HCT116 (cell line): ENCODE measurements at regions not wholly inside any gene's neighbourhood (a gene's known extent, or its start where the extent isn't known, plus 50 kb on each side); places are given as distances from the start of the nearest gene placed in this dataset.

Experiments used
- ATAC-seq: fragments of 200-7000 bp; cut with Tn5 transposase; 2 replicates; pipeline ENCODE4 v1.9.1; 2020; ENCODE audit warnings: mild to moderate bottlenecking, moderate library complexity
- BruUV-seq: library from RNA; stranded (reverse); fragments of 400-500 nt; replicated peaks from 2 replicates; lab custom pipeline; 2021; lab: Mats Ljungman, UMichigan
- CTCF ChIA-PET: fragments of 300-600 bp; sonication (Branson Sonifier 250); formaldehyde crosslinking; loops from one replicate; lab custom pipeline; 2021; ENCODE audit warnings: antibody characterized with exemption; lab: Charles Lee
- POLR2A ChIA-PET: fragments of 300-600, 350-600 bp; sonication (Branson Sonifier 250); formaldehyde crosslinking; loops from one replicate; lab custom pipeline; 2021; ENCODE audit warnings: antibody characterized with exemption; lab: Charles Lee
- RAD21 ChIA-PET, 2 experiments: fragments of 300-600 bp; sonication (Branson Sonifier 250); formaldehyde crosslinking; loops; one replicate each; lab custom pipeline; 2023; ENCODE audit warnings: low total read pairs in 2 of 2; ENCODE audit not compliant: uncharacterized antibody in 2 of 2, unreplicated experiment in 2 of 2, low non-redundant PET in 1 of 2; lab: Charles Lee
- DNase-seq: peaks from one replicate; pipeline ENCODE4 v3.0.0-alpha.2; 2010; ENCODE audit warnings: low read depth, low spot score
- H2AFZ ChIP-seq: fragments of 200-600 bp; shearing (Covaris generic), sonication (generic); 2 replicates; pipeline ENCODE4 v1.6.1; 2017; ENCODE audit warnings: low read depth, mixed run types, mixed read lengths, antibody characterized with exemption, low read length; ENCODE audit not compliant: poor library complexity, severe bottlenecking
- H3K27ac ChIP-seq: 2 replicates; pipeline ENCODE4 v1.5.1; 2012; ENCODE audit warnings: low read depth, low read length
- H3K27me3 ChIP-seq: fragments of 200-600 bp; sonication (generic); 2 replicates; pipeline ENCODE4 v1.6.1; 2016; ENCODE audit warnings: mixed run types, low read length, mixed read lengths; ENCODE audit not compliant: insufficient read depth
- H3K36me3 ChIP-seq, 2 experiments: fragments of 200-500 bp in 1 of 2; fragments of 200-600 bp in 1 of 2; sonication (Bioruptor generic) in 1 of 2; sonication (generic) in 1 of 2; 2 replicates each; pipeline versions ENCODE4 v1.5.1 to v1.6.1; 2014 to 2016; ENCODE audit warnings: low read length in 2 of 2, inconsistent platforms in 1 of 2, mixed read lengths in 1 of 2, mixed run types in 1 of 2; ENCODE audit not compliant: insufficient read depth in 2 of 2, control insufficient read depth in 1 of 2
- H3K4me1 ChIP-seq, 2 experiments: fragments of 200-600 bp in 1 of 2; sonication (generic) in 1 of 2; 2 replicates each; pipeline versions ENCODE4 v1.5.1 to v1.6.1; 2012 to 2017; ENCODE audit warnings: low read length in 2 of 2, inconsistent platforms in 1 of 2, mild to moderate bottlenecking in 1 of 2, mixed read lengths in 1 of 2, mixed run types in 1 of 2, moderate library complexity in 1 of 2; ENCODE audit not compliant: insufficient read depth in 2 of 2, control insufficient read depth in 1 of 2
- H3K4me2 ChIP-seq: fragments of 200-600 bp; sonication (generic); 2 replicates; pipeline ENCODE4 v1.6.1; 2017; ENCODE audit warnings: mixed run types, low read length, mixed read lengths
- H3K4me3 ChIP-seq, 2 experiments: fragments of 200-600 bp in 1 of 2; sonication (generic) in 1 of 2; replicated peaks in 1 of 2; 2 replicates each; pipeline ENCODE4 v1.5.1; 2011 to 2016; ENCODE audit warnings: low read length in 2 of 2, control low read depth in 1 of 2, low read depth in 1 of 2, mild to moderate bottlenecking in 1 of 2, mixed read lengths in 1 of 2, mixed run types in 1 of 2
- H3K79me2 ChIP-seq: fragments of 200-600 bp; sonication (generic); 2 replicates; pipeline ENCODE4 v1.6.1; 2017; ENCODE audit warnings: mild to moderate bottlenecking, mixed run types, low read length, moderate library complexity, mixed read lengths; ENCODE audit not compliant: insufficient read depth
- H3K9ac ChIP-seq: fragments of 200-600 bp; sonication (generic); 2 replicates; pipeline ENCODE4 v1.6.1; 2016; ENCODE audit warnings: low read length, mixed read lengths
- H3K9me2 ChIP-seq: fragments of 200-600 bp; sonication (generic), shearing (Covaris generic); 2 replicates; pipeline ENCODE4 v1.6.1; 2017; ENCODE audit warnings: mixed run types, mild to moderate bottlenecking, moderate library complexity; ENCODE audit not compliant: insufficient read depth
- H3K9me3 ChIP-seq, 2 experiments: fragments of 200-500 bp in 1 of 2; fragments of 200-600 bp in 1 of 2; sonication (Bioruptor generic) in 1 of 2; sonication (generic) in 1 of 2; 2 replicates each; pipeline ENCODE4 v1.6.1; 2014 to 2017; ENCODE audit warnings: low read length in 2 of 2, mixed read lengths in 2 of 2, inconsistent platforms in 1 of 2, low read depth in 1 of 2, mild to moderate bottlenecking in 1 of 2, mixed run types in 1 of 2, moderate library complexity in 1 of 2; ENCODE audit not compliant: control insufficient read depth in 1 of 2, insufficient read depth in 1 of 2
- H4K20me1 ChIP-seq: fragments of 200-600 bp; sonication (generic), shearing (Covaris generic); 2 replicates; pipeline ENCODE4 v1.6.1; 2017; ENCODE audit warnings: mixed run types, mild to moderate bottlenecking, moderate library complexity; ENCODE audit not compliant: insufficient read depth
- EGR1 ChIP-seq: IDR thresholded peaks from 2 replicates; pipeline ENCODE4 v1.6.1; 2012; ENCODE audit warnings: low read depth
- ELF1 ChIP-seq: IDR thresholded peaks from 2 replicates; pipeline ENCODE4 v1.6.1; 2012; ENCODE audit warnings: low read depth, borderline replicate concordance
- EZH2 ChIP-seq: fragments of 200-600 bp; sonication (generic); IDR thresholded peaks from 2 replicates; pipeline ENCODE4 v1.6.1; 2017; ENCODE audit warnings: antibody characterized with exemption, mixed run types
- EZH2phosphoT487 ChIP-seq: fragments of 200-600 bp; IDR thresholded peaks from 2 replicates; pipeline ENCODE4 v1.6.1; 2018; ENCODE audit warnings: antibody characterized with exemption, borderline replicate concordance
- POLR2AphosphoS5 ChIP-seq: IDR thresholded peaks from 2 replicates; pipeline ENCODE4 v1.6.1; 2011; ENCODE audit warnings: mild to moderate bottlenecking, low read depth, low read length, moderate library complexity
- RAD21 ChIP-seq: IDR thresholded peaks from 2 replicates; pipeline ENCODE4 v1.6.1; 2012; ENCODE audit warnings: low read depth, mild to moderate bottlenecking
- SIN3A ChIP-seq: IDR thresholded peaks from 2 replicates; pipeline ENCODE4 v1.6.1; 2012; ENCODE audit warnings: low read depth
- SRF ChIP-seq: IDR thresholded peaks from 2 replicates; pipeline ENCODE4 v1.6.1; 2012; ENCODE audit warnings: low read depth
- YY1 ChIP-seq: IDR thresholded peaks from 2 replicates; pipeline ENCODE4 v1.6.1; 2011; ENCODE audit warnings: low read length, low read depth, moderate library complexity, mild to moderate bottlenecking; ENCODE audit not compliant: insufficient replicate concordance; ENCODE audit errors: extremely low read depth
- ZFX ChIP-seq: fragments of 450-650 bp; IDR thresholded peaks from 2 replicates; pipeline ENCODE4 v1.6.1; 2017
- ZNF274 ChIP-seq: fragments of 200-500 bp; sonication (Bioruptor generic); IDR thresholded peaks from 2 replicates; pipeline ENCODE4 v1.6.1; 2014; ENCODE audit warnings: mild to moderate bottlenecking, low read depth, low read length, inconsistent platforms
- intact Hi-C: fragments of 100-400 bp; cut with micrococcal nuclease; formaldehyde crosslinking; loops from 2 replicates; pipeline ENCODE4 v1.10.0; 2022
- TF ChIP-seq, protein P1 (sequence below): IDR thresholded peaks from 2 replicates; pipeline ENCODE4 v1.6.1; 2012
- TF ChIP-seq, protein P2 (sequence below): IDR thresholded peaks from 2 replicates; pipeline ENCODE4 v1.6.1; 2012

DNA sequence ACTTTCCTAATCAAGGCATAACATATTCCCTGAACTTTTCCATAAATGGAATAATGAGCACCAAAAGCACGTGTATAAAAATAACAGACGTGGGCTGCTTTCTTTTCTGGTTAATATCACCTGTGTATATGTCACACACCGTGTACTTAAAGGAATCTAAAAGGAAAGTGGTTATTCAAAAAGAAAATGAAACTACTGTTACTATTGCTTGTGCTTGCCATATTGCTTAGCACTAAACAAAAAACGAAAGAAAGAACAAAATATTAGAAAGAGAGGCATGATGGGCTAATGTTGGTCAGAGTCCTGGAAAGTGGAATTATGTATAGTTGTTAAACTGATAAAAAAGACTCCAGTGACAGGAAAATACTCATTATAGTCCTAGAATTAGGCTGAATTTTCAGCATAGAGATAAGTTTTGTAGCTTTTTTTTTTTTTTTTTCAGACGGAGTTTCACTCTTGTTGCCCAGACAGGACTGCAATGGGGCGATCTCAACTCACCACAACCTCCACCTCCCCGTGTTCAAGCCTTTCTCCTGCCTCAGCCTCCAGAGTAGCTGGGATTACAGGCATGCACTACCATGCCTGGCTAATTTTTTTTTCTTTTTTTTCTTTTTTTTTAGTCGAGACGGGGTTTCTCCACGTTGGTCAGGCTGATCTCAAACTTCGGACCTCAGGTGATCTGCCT lies 123.2 kb downstream of the PABPC4L start:
- BruUV-seq: no TSS peak

DNA sequence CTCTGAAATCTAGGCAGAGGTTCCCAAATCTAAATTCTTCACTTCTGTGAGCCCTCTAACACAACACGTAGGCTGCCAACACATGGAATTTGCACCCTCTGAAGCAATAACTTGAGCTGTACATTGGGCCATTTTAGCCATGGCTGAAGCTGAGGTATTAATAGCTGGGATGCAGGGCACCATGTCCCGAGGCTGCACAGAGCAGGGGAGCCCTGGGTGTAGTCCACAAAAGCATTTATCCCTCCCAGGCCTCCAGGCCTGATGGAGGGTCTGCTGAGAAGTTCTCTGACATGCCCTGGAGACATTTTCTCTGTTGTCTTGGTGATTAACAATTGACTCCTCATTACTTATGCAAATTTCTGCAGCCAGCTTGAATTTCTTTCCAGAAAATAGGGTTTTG lies 127.9 kb downstream of the PABPC4L start:
- Histone ChIP-seq H3K9me3 (no peaks in the 10 kb centered on the region), H3K4me3 (no peak overlapping the region), H2AFZ (no peak overlapping the region), H3K4me1 (no peaks in the 10 kb centered on the region), H3K79me2 (no peaks in the 10 kb centered on the region), H3K27me3 (no peaks in the 10 kb centered on the region), H3K36me3 (no peaks in the 10 kb centered on the region), H3K9ac (no peak overlapping the region), H3K9me2 (no peaks in the 10 kb centered on the region), H3K4me2 (no peak overlapping the region), H4K20me1 (no peaks in the 10 kb centered on the region), H3K27ac (no peak overlapping the region)
- CTCF ChIA-PET: interaction anchor here (0.8 kb wide), 1 partner anchor 10 kb away, joined by 3 read pairs; no protein-coding TSS in a partner anchor
- no peak for ATAC-seq
- POLR2A ChIA-PET: no interaction called here
- RAD21 ChIA-PET: no interaction called here
- TF ChIP-seq, protein P1, sequence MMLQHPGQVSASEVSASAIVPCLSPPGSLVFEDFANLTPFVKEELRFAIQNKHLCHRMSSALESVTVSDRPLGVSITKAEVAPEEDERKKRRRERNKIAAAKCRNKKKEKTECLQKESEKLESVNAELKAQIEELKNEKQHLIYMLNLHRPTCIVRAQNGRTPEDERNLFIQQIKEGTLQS: no peak
- no peak for TF ChIP-seq POLR2AphosphoS5
- TF ChIP-seq ELF1: no peak
- TF ChIP-seq, protein P2, sequence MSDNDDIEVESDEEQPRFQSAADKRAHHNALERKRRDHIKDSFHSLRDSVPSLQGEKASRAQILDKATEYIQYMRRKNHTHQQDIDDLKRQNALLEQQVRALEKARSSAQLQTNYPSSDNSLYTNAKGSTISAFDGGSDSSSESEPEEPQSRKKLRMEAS: no peak
- TF ChIP-seq EGR1: no peak
- no peak for DNase-seq
- BruUV-seq: no TSS peak
- intact Hi-C loops: no loop called here

More for the DNA sequence above, 123.2 kb downstream of the PABPC4L start:
- no peak for TF ChIP-seq RAD21
- no peak for TF ChIP-seq SRF
- TF ChIP-seq ZFX: no peak
- no peak for TF ChIP-seq EZH2phosphoT487
- TF ChIP-seq EZH2: no peak
- no peak for TF ChIP-seq ZNF274
- no peak for TF ChIP-seq SIN3A
- TF ChIP-seq YY1: no peak
- Histone ChIP-seq H3K4me2 (no peak overlapping the region), H2AFZ (no peak overlapping the region), H3K4me1 (no peaks in the 10 kb centered on the region), H4K20me1 (no peaks in the 10 kb centered on the region), H3K79me2 (no peaks in the 10 kb centered on the region), H3K27me3 (no peaks in the 10 kb centered on the region), H3K4me3 (no peak overlapping the region), H3K36me3 (no peaks in the 10 kb centered on the region), H3K9me2 (no peaks in the 10 kb centered on the region), H3K9ac (no peak overlapping the region), H3K9me3 (no peaks in the 10 kb centered on the region), H3K27ac (no peak overlapping the region)
- ATAC-seq (no peak), DNase-seq (no peak)
- intact Hi-C loops: no loop called here
- ChIA-PET POLR2A (no interaction called here), CTCF (no interaction called here), RAD21 (no interaction called here)
